K562 (cell line): ENCODE measurements at regions not wholly inside any gene's neighbourhood (a gene's known extent, or its start where the extent isn't known, plus 50 kb on each side); places are given as distances from the start of the nearest gene placed in this dataset.
A peak's percentile ranks its signal among the peaks of the same experiment; 100 is the strongest.

Experiments
- ATF1 ChIP-seq, 2 experiments: fragments of 450-650 bp in 1 of 2; IDR thresholded peaks; 2 replicates each; pipeline ENCODE4 v1.6.1; 2016; ENCODE audit warnings: missing compliant biosample characterization in 1 of 2, missing genetic modification characterization in 1 of 2
- BHLHE40 ChIP-seq: IDR thresholded peaks from 2 replicates; pipeline ENCODE4 v1.6.1; 2011; ENCODE audit warnings: low read length, improper control_type of control experiment
- CEBPB ChIP-seq: fragments of 450-650 bp; IDR thresholded peaks from 2 replicates; pipeline ENCODE4 v1.6.1; 2016; ENCODE audit warnings: missing genetic modification characterization, missing compliant biosample characterization
- GTF2E2 ChIP-seq: fragments of 200-800 bp; sonication (Bioruptor generic); IDR thresholded peaks from 2 replicates; pipeline ENCODE4 v1.6.1; 2016; ENCODE audit warnings: missing genetic modification characterization, missing compliant biosample characterization
- HDAC2 ChIP-seq: fragments of 450-650 bp; IDR thresholded peaks from 2 replicates; pipeline ENCODE4 v1.6.1; 2016; ENCODE audit warnings: mild to moderate bottlenecking
- HDAC8 ChIP-seq: fragments of 450-650 bp; IDR thresholded peaks from 2 replicates; pipeline ENCODE4 v1.6.1; 2016; ENCODE audit warnings: mild to moderate bottlenecking, missing genetic modification characterization, moderate library complexity, missing compliant biosample characterization
- L3MBTL2 ChIP-seq: fragments of 450-650 bp; IDR thresholded peaks from 2 replicates; pipeline ENCODE4 v1.6.1; 2016; ENCODE audit warnings: mild to moderate bottlenecking, moderate library complexity
- MAZ ChIP-seq, 2 experiments: fragments of 450-650 bp in 1 of 2; sonication (generic) in 1 of 2; formaldehyde crosslinking; IDR thresholded peaks in 1 of 2; conservative IDR thresholded peaks in 1 of 2; 2 replicates each; pipeline versions ENCODE4 v1.4.0 to v1.5.0; 2020; ENCODE audit warnings: mild to moderate bottlenecking in 1 of 2, missing genetic modification reagents in 1 of 2
- MYC ChIP-seq, 2 experiments: fragments of 250-450 bp in 1 of 2; sonication (Bioruptor Pico) in 1 of 2; IDR thresholded peaks; 2 replicates each; pipeline versions ENCODE4 v1.5.1 to v1.6.1; 2012 to 2021; ENCODE audit warnings: low read depth in 2 of 2, borderline replicate concordance in 1 of 2, improper control_type of control experiment in 1 of 2, low read length in 1 of 2, mild to moderate bottlenecking in 1 of 2, moderate library complexity in 1 of 2
- NCOA4 ChIP-seq: fragments of 450-650 bp; IDR thresholded peaks from 2 replicates; pipeline ENCODE4 v1.6.1; 2018; ENCODE audit warnings: mild to moderate bottlenecking; ENCODE audit not compliant: partially characterized antibody
- NFRKB ChIP-seq: fragments of 450-650 bp; IDR thresholded peaks from 2 replicates; pipeline ENCODE4 v1.6.1; 2016; ENCODE audit warnings: low read depth
- PHF20 ChIP-seq: fragments of 450-650 bp; IDR thresholded peaks from 2 replicates; pipeline ENCODE4 v1.6.1; 2018; ENCODE audit not compliant: partially characterized antibody
- RBFOX2 ChIP-seq: fragments of 200-400 bp; formaldehyde crosslinking; IDR thresholded peaks from 2 replicates; pipeline ENCODE4 v1.6.1; 2017; ENCODE audit warnings: low read depth, mild to moderate bottlenecking, low read length, moderate library complexity
- SMAD2 ChIP-seq: fragments of 150-350 bp; IDR thresholded peaks from 2 replicates; pipeline ENCODE4 v1.6.1; 2014; ENCODE audit warnings: low read depth, mild to moderate bottlenecking, low read length
- YY1 ChIP-seq, 3 experiments: IDR thresholded peaks; 2 replicates each; pipeline ENCODE4 v1.6.1; 2011; ENCODE audit warnings: low read length in 2 of 3, mild to moderate bottlenecking in 2 of 3, moderate library complexity in 2 of 3, borderline replicate concordance in 1 of 3, control low read depth in 1 of 3, low read depth in 1 of 3; ENCODE audit not compliant: insufficient read depth in 3 of 3, insufficient replicate concordance in 2 of 3, control insufficient read depth in 1 of 3, insufficient read length in 1 of 3; ENCODE audit errors: extremely low read depth in 1 of 3
- ZNF699 ChIP-seq: fragments of 250-450 bp; sonication (Bioruptor Pico); IDR thresholded peaks from 2 replicates; pipeline ENCODE4 v1.8.0; 2021; ENCODE audit warnings: mild to moderate bottlenecking, moderate library complexity; ENCODE audit not compliant: insufficient replicate concordance
- TF ChIP-seq, protein P1 (sequence below): fragments of 450-650 bp; IDR thresholded peaks from 2 replicates; pipeline ENCODE4 v1.6.1; 2017; ENCODE audit warnings: antibody characterized with exemption, mild to moderate bottlenecking
- TF ChIP-seq, protein P2 (sequence below): fragments of 450-650 bp; IDR thresholded peaks from one replicate; pipeline ENCODE4 v1.6.1; 2018; ENCODE audit warnings: mild to moderate bottlenecking, moderate library complexity; ENCODE audit not compliant: partially characterized antibody
- TF ChIP-seq, protein P3 (sequence below): fragments of 450-650 bp; conservative IDR thresholded peaks from 2 replicates; pipeline ENCODE4 v1.6.1; 2016; ENCODE audit warnings: missing genetic modification characterization, low read depth, mild to moderate bottlenecking, missing compliant biosample characterization, moderate library complexity
- TF ChIP-seq, protein P4 (sequence below): sonication (generic); IDR thresholded peaks from 2 replicates; pipeline ENCODE4 v1.6.1; 2016

DNA sequence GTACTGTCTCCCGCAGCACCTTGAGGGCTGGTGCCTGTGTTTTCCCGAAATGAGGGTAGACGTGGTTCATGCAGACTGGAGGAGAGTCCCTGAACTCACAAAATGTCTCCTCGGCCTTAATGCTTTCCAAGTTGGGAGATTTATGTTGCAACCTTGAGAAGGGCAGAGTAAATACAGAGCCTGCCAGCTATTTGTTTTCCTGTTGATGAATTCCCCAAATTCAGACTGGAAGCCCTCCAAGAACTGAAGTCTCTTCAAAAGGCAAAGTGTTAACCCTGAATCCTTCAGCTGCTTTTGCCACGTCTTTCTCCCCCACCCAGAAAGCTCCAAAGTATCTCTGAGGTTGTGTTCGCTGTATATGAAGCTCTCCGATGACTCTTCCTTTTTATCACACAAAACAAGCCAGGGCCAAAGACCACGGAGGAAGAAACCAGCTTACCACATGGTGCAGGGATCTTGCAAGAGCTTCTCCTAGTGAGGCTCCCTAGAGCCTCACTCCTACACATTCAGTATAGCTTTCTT, 254.7 kb upstream of the NFE2L3 start (continued):
- TF ChIP-seq, protein P1, sequence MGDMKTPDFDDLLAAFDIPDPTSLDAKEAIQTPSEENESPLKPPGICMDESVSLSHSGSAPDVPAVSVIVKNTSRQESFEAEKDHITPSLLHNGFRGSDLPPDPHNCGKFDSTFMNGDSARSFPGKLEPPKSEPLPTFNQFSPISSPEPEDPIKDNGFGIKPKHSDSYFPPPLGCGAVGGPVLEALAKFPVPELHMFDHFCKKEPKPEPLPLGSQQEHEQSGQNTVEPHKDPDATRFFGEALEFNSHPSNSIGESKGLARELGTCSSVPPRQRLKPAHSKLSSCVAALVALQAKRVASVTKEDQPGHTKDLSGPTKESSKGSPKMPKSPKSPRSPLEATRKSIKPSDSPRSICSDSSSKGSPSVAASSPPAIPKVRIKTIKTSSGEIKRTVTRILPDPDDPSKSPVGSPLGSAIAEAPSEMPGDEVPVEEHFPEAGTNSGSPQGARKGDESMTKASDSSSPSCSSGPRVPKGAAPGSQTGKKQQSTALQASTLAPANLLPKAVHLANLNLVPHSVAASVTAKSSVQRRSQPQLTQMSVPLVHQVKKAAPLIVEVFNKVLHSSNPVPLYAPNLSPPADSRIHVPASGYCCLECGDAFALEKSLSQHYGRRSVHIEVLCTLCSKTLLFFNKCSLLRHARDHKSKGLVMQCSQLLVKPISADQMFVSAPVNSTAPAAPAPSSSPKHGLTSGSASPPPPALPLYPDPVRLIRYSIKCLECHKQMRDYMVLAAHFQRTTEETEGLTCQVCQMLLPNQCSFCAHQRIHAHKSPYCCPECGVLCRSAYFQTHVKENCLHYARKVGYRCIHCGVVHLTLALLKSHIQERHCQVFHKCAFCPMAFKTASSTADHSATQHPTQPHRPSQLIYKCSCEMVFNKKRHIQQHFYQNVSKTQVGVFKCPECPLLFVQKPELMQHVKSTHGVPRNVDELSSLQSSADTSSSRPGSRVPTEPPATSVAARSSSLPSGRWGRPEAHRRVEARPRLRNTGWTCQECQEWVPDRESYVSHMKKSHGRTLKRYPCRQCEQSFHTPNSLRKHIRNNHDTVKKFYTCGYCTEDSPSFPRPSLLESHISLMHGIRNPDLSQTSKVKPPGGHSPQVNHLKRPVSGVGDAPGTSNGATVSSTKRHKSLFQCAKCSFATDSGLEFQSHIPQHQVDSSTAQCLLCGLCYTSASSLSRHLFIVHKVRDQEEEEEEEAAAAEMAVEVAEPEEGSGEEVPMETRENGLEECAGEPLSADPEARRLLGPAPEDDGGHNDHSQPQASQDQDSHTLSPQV = 0 out of 2 replicates have a peak, but pooled peaks have one; percentile 26
- TF ChIP-seq NFRKB = peak; percentile 64; the same call in 1 of the 2 replicates
- 0 out of 2 replicates have a peak, but pooled peaks have one; percentile 26 for TF ChIP-seq GTF2E2 (tag)
- TF ChIP-seq, protein P2, sequence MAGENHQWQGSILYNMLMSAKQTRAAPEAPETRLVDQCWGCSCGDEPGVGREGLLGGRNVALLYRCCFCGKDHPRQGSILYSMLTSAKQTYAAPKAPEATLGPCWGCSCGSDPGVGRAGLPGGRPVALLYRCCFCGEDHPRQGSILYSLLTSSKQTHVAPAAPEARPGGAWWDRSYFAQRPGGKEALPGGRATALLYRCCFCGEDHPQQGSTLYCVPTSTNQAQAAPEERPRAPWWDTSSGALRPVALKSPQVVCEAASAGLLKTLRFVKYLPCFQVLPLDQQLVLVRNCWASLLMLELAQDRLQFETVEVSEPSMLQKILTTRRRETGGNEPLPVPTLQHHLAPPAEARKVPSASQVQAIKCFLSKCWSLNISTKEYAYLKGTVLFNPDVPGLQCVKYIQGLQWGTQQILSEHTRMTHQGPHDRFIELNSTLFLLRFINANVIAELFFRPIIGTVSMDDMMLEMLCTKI = no peak
- no peak for TF ChIP-seq ATF1 (CRISPR knock-in tag; IDR thresholded peaks at IDR 0.05)
- peak; percentile 26; the same call in 1 of the 2 replicates for TF ChIP-seq ATF1 (tag; IDR thresholded peaks at IDR 0.05)
- TF ChIP-seq BHLHE40 = 0 out of 2 replicates have a peak, but pooled peaks have one; percentile 7
- TF ChIP-seq ZNF699 = no peak
- peak; percentile 58 for TF ChIP-seq L3MBTL2
- peak; percentile 21; the same call in 1 of the 2 replicates for TF ChIP-seq RBFOX2
- TF ChIP-seq HDAC8 (tag) = no peak
- peak in 1 of 3 experiments; percentile 6 for TF ChIP-seq YY1 (IDR thresholded peaks at IDR 0.05; ENCODE audit: borderline replicate concordance in 1 of 3, control insufficient read depth in 1 of 3, extremely low read depth in 1 of 3, insufficient read depth in 3 of 3, insufficient read length in 1 of 3, insufficient replicate concordance in 2 of 3, low read depth in 1 of 3, low read length in 2 of 3)
- TF ChIP-seq NCOA4 = no peak
- TF ChIP-seq CEBPB (tag) = peak; percentile 51
- TF ChIP-seq, protein P3, sequence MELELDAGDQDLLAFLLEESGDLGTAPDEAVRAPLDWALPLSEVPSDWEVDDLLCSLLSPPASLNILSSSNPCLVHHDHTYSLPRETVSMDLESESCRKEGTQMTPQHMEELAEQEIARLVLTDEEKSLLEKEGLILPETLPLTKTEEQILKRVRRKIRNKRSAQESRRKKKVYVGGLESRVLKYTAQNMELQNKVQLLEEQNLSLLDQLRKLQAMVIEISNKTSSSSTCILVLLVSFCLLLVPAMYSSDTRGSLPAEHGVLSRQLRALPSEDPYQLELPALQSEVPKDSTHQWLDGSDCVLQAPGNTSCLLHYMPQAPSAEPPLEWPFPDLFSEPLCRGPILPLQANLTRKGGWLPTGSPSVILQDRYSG (tag) = peak; percentile 72; the same call in 1 of the 2 replicates
- TF ChIP-seq PHF20 = no peak
- no peak for TF ChIP-seq HDAC2
- TF ChIP-seq, protein P4, sequence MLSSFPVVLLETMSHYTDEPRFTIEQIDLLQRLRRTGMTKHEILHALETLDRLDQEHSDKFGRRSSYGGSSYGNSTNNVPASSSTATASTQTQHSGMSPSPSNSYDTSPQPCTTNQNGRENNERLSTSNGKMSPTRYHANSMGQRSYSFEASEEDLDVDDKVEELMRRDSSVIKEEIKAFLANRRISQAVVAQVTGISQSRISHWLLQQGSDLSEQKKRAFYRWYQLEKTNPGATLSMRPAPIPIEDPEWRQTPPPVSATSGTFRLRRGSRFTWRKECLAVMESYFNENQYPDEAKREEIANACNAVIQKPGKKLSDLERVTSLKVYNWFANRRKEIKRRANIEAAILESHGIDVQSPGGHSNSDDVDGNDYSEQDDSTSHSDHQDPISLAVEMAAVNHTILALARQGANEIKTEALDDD = peak; percentile 83
- TF ChIP-seq MAZ (CRISPR knock-in tag; conservative IDR thresholded peaks at IDR 0.05 in 1 of 2, IDR thresholded peaks at IDR 0.05 in 1 of 2) = peak in 1 of 2 experiments; percentile 44; a peak in 1 of 4 replicates
- TF ChIP-seq MYC (IDR thresholded peaks at IDR 0.05; ENCODE audit: low read depth, low read length) = peak; percentile 84
- no peak for TF ChIP-seq MYC (CRISPR knock-in tag; IDR thresholded peaks at IDR 0.05; ENCODE audit: borderline replicate concordance, low read depth)
- TF ChIP-seq SMAD2 = no peak
